ENCODE measurements at regions not wholly inside any gene's neighbourhood (a gene's known extent, or its start where the extent isn't known, plus 50 kb on each side); places are given as distances from the start of the nearest gene placed in this dataset.
"Not testable (repeated sequence)": the region's sequence is repeated elsewhere in the genome, so short reads cannot be mapped to it uniquely, and the experiment has no call there.

DNA sequence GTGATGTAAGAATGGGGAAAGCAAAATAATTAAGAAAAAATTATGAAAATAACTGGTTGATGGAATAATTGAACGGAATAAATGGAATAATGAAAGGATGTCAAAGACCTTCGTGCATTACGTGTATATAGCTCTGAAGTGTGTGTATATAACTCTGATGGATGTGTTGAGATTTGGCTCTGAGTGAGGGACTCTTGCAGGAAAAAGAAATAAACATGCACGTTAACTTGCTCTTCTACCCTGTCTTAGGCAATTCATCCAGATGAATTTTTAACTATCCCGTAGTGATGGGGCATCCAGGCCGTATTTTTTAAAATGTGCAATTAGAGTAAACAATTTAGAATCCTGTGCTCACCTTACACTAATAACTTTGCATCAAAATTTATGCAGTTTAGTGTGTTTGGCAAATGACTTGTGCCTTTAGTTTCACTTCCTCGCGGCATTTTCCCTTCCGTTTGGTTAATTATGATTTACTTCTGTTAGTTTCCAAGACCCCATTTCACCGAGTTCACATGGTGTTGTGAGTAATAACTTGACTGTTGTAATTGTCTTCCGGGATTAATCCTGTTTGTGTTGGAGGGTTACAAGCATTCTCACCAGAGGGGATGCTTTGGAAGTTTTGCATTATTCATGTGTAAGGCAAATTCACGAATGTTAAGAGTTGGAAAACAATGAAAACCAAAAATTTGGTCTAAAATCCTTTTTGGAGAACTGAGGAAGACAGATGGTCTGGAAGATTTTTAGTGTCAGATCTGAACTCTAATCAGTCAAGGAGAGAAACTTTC lies 256.5 kb upstream of the FAT1 start:
- no peak for TF ChIP-seq CTCF (IDR thresholded peaks at IDR 0.05; ENCODE audit: low read depth, low read length)
- peak; percentile 3 to 13 for DNase-seq (ENCODE audit: low read depth in 2 of 2)
- H3K4me3 ChIP-seq (replicated peaks in 1 of 2; ENCODE audit: low read depth in 2 of 2, low read length in 2 of 2) = no peak overlapping the region

GRCh38 chr4:186981161-186981560 lies 257.5 kb upstream of the FAT1 start:
- peak in 1 of 2 donors; percentile 22 for DNase-seq (ENCODE audit: low read depth in 2 of 2)
- no peak for TF ChIP-seq CTCF (IDR thresholded peaks at IDR 0.05; ENCODE audit: low read depth, low read length)
- H3K4me3 ChIP-seq (replicated peaks in 1 of 2; ENCODE audit: low read depth in 2 of 2, low read length in 2 of 2) = no peak overlapping the region

- TF ChIP-seq CTCF (IDR thresholded peaks at IDR 0.05; ENCODE audit: low read depth, low read length) = no peak
Observed at GRCh38 chr4:186982160-186982559, 258.5 kb upstream of the FAT1 start.

DNA sequence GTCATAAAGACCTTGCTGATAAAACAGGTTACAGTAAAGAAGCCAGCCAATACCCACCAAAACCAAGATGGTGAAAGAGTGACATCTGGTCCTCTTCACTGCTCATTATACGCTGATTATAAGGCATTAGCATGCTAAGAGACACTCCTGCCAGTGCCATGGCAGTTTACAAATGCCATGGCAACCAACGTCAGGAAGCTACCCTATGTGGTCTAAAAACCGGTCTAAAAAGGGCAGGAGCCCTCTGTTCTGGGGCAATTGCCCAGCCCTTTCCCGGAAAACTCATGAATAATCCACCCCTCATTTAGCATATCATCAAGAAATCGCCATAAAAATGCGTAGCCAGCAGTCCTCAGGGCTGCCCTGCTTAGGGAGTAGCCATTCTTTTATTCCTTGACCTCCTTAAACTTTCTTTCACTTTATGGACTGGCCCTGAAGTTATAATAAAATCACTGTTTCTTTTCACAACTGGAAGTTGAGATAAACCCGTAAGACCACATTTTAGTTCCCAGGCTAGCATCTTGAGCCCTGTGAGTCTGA lies 260.5 kb upstream of the FAT1 start:
- no peak overlapping the region for H3K4me3 ChIP-seq (replicated peaks in 1 of 2; ENCODE audit: low read depth in 2 of 2, low read length in 2 of 2)
- no peak for DNase-seq (ENCODE audit: low read depth in 2 of 2)
- no peak for TF ChIP-seq CTCF (IDR thresholded peaks at IDR 0.05; ENCODE audit: low read depth, low read length)

More at GRCh38 chr4:186982160-186982559, 258.5 kb upstream of the FAT1 start:
- no peak overlapping the region for H3K4me3 ChIP-seq (replicated peaks in 1 of 2; ENCODE audit: low read depth in 2 of 2, low read length in 2 of 2)
- no peak for DNase-seq (ENCODE audit: low read depth in 2 of 2)

GRCh38 chr4:186999686-187000085 lies 276.0 kb upstream of the FAT1 start:
- DNase-seq (ENCODE audit: low read depth in 2 of 2) = no peak
- TF ChIP-seq CTCF (IDR thresholded peaks at IDR 0.05; ENCODE audit: low read depth, low read length) = no peak

GRCh38 chr4:187000281-187000680 lies 276.6 kb upstream of the FAT1 start:
- no peak overlapping the region for H3K4me3 ChIP-seq (replicated peaks in 1 of 2; ENCODE audit: low read depth in 2 of 2, low read length in 2 of 2)
- TF ChIP-seq CTCF (IDR thresholded peaks at IDR 0.05; ENCODE audit: low read depth, low read length) = no peak
- DNase-seq (ENCODE audit: low read depth in 2 of 2) = peak in 1 of 2 donors; percentile 19

More at GRCh38 chr4:186999686-187000085, 276.0 kb upstream of the FAT1 start:
- no peak overlapping the region for H3K4me3 ChIP-seq (replicated peaks in 1 of 2; ENCODE audit: low read depth in 2 of 2, low read length in 2 of 2)

GRCh38 chr4:187002133-187002532 lies 278.5 kb upstream of the FAT1 start:
- DNase-seq (ENCODE audit: low read depth in 2 of 2); H3K4me3 ChIP-seq (replicated peaks in 1 of 2; ENCODE audit: low read depth in 2 of 2, low read length in 2 of 2): not testable (repeated sequence)

All from cardiac fibroblast (primary cell).